ENCODE measurements at regions not wholly inside any gene's neighbourhood (a gene's known extent, or its start where the extent isn't known, plus 50 kb on each side); places are given as distances from the start of the nearest gene placed in this dataset.

- no peak for TF ChIP-seq CTCF (IDR thresholded peaks at IDR 0.05; ENCODE audit: low read depth, low read length)
- TF ChIP-seq EZH2phosphoT487 (IDR thresholded peaks at IDR 0.05; ENCODE audit: low read depth): no peak
Observed at GRCh38 chr3:13998831-13999230, 119.0 kb upstream of the WNT7A start.
